ENCODE measurements at regions not wholly inside any gene's neighbourhood (a gene's known extent, or its start where the extent isn't known, plus 50 kb on each side); places are given as distances from the start of the nearest gene placed in this dataset.

GRCh38 chr21:35145626-35146233 lies 96.6 kb upstream of the RUNX1 start:
- TF ChIP-seq FOXM1 (IDR thresholded peaks at IDR 0.05; ENCODE audit: borderline replicate concordance, low read depth), result no peak
- TF ChIP-seq CREB1 (IDR thresholded peaks at IDR 0.05; ENCODE audit: low read depth), result no peak
- no peak for TF ChIP-seq CEBPB (IDR thresholded peaks at IDR 0.05)
- no peak for TF ChIP-seq YY1 (IDR thresholded peaks at IDR 0.05; ENCODE audit: low read depth)
- TF ChIP-seq REST (IDR thresholded peaks at IDR 0.05; ENCODE audit: low read depth), result no peak
- TF ChIP-seq TAF1 (IDR thresholded peaks at IDR 0.05; ENCODE audit: low read depth), result no peak
- no peak for TF ChIP-seq TCF12 (IDR thresholded peaks at IDR 0.05; ENCODE audit: low read depth)
- TF ChIP-seq MAX (IDR thresholded peaks at IDR 0.05), result no peak
- TF ChIP-seq EP300 (IDR thresholded peaks at IDR 0.05; ENCODE audit: borderline replicate concordance), result no peak

Measured in Ishikawa (cell line).